Naive thymus-derived CD4-positive, alpha-beta T cell (primary cell): ENCODE measurements at regions not wholly inside any gene's neighbourhood (a gene's known extent, or its start where the extent isn't known, plus 50 kb on each side); places are given as distances from the start of the nearest gene placed in this dataset.

Experiments used
- ATAC-seq: fragments of 150-1000 bp; cut with Tn5 transposase; 2 replicates; pipeline ENCODE4 v1.10.0; 2021; ENCODE audit warnings: mild to moderate bottlenecking, moderate library complexity
- CTCF ChIA-PET: fragments of 350-600 bp; sonication (Branson Sonifier 250); formaldehyde crosslinking; loops from one replicate; lab custom pipeline; 2021; ENCODE audit warnings: antibody characterized with exemption; lab: Charles Lee
- POLR2A ChIA-PET: fragments of 350-600 bp; sonication (Branson Sonifier 250); formaldehyde crosslinking; loops from one replicate; lab custom pipeline; 2021; ENCODE audit warnings: antibody characterized with exemption, inconsistent platforms; lab: Charles Lee
- DNase-seq, 9 donors: peaks; one replicate each; pipeline versions ENCODE4 v3.0.0 to v3.0.0-alpha.2; 2020 to 2022; ENCODE audit warnings: mixed read lengths in 1 of 9
- H3K27ac ChIP-seq: one replicate; pipeline ENCODE4 v1.7.0; 2013; ENCODE audit warnings: mild to moderate bottlenecking, low read depth, low read length, moderate library complexity
- H3K27me3 ChIP-seq, 2 donors: one replicate each; pipeline ENCODE4 v1.7.0; 2013; ENCODE audit warnings: low read length in 2 of 2, mild to moderate bottlenecking in 2 of 2, moderate library complexity in 2 of 2; ENCODE audit not compliant: control insufficient read depth in 2 of 2, insufficient read depth in 2 of 2
- H3K36me3 ChIP-seq, 3 experiments: 1 replicate in 2 of 3; 2 replicates in 1 of 3; pipeline ENCODE4 v1.7.0; 2013; ENCODE audit warnings: low read length in 3 of 3, mild to moderate bottlenecking in 3 of 3, moderate library complexity in 1 of 3; ENCODE audit not compliant: insufficient read depth in 3 of 3, control insufficient read depth in 2 of 3
- H3K4me1 ChIP-seq, 2 donors: one replicate each; pipeline ENCODE4 v1.7.0; 2013; ENCODE audit warnings: low read length in 2 of 2, mild to moderate bottlenecking in 2 of 2, moderate library complexity in 1 of 2; ENCODE audit not compliant: control insufficient read depth in 2 of 2, insufficient read depth in 2 of 2
- H3K4me3 ChIP-seq: 2 replicates; pipeline ENCODE4 v1.7.0; 2013; ENCODE audit warnings: mild to moderate bottlenecking, low read length
- H3K9me3 ChIP-seq, 3 experiments: 1 replicate in 2 of 3; 2 replicates in 1 of 3; pipeline ENCODE4 v1.7.0; 2013; ENCODE audit warnings: low read length in 3 of 3; ENCODE audit not compliant: control insufficient read depth in 2 of 3
- H3K27ac Mint-ChIP-seq, 9 donors: one replicate each; pipeline ENCODE4 v1.8.0; 2020 to 2022; ENCODE audit warnings: mixed read lengths in 9 of 9, mild to moderate bottlenecking in 8 of 9, moderate library complexity in 5 of 9, inconsistent platforms in 2 of 9
- H3K27me3 Mint-ChIP-seq, 5 donors: one replicate each; pipeline ENCODE4 v1.8.0; 2021 to 2022; ENCODE audit warnings: mixed read lengths in 5 of 5, mild to moderate bottlenecking in 1 of 5
- H3K36me3 Mint-ChIP-seq, 5 donors: one replicate each; pipeline ENCODE4 v1.8.0; 2020 to 2022; ENCODE audit warnings: mixed read lengths in 5 of 5, mild to moderate bottlenecking in 3 of 5, inconsistent platforms in 1 of 5
- H3K4me1 Mint-ChIP-seq, 7 donors: one replicate each; pipeline ENCODE4 v1.8.0; 2020 to 2022; ENCODE audit warnings: mixed read lengths in 7 of 7, mild to moderate bottlenecking in 3 of 7, inconsistent platforms in 1 of 7
- H3K4me3 Mint-ChIP-seq, 10 donors: one replicate each; pipeline ENCODE4 v1.8.0; 2020 to 2022; ENCODE audit warnings: mild to moderate bottlenecking in 10 of 10, mixed read lengths in 10 of 10, moderate library complexity in 6 of 10, inconsistent platforms in 2 of 10
- H3K9me3 Mint-ChIP-seq, 11 donors: one replicate each; pipeline ENCODE4 v1.8.0; 2020 to 2022; ENCODE audit warnings: mixed read lengths in 11 of 11, mild to moderate bottlenecking in 4 of 11, inconsistent platforms in 1 of 11, moderate library complexity in 1 of 11
- intact Hi-C, 2 donors: fragments of 100-400 bp; cut with micrococcal nuclease; formaldehyde crosslinking; loops; one replicate each; pipeline ENCODE4 v1.15.1; 2023

DNA sequence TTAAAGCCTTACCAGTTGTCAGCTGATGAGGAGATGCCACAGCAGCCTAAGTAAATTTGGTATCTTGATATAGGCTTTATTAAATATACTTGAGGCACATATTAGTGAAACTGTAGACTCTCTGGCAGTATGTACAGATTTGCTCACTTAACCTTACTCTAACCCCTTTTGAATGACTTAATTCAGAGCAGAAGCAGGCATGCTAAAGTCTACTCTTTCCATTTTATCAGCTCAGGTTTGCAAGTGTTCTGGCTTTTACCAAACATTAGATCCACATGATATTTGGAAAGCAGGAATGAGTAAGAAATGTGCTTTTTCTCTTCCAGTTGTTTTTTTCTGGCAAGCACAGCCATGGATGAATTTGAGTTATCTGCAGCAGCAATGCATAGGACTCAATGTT lies 541.0 kb upstream of the PCDH9 start:
- H3K36me3 Mint-ChIP-seq: no peaks in the 10 kb centered on the region
- H3K4me3 Mint-ChIP-seq: no peak overlapping the region

DNA sequence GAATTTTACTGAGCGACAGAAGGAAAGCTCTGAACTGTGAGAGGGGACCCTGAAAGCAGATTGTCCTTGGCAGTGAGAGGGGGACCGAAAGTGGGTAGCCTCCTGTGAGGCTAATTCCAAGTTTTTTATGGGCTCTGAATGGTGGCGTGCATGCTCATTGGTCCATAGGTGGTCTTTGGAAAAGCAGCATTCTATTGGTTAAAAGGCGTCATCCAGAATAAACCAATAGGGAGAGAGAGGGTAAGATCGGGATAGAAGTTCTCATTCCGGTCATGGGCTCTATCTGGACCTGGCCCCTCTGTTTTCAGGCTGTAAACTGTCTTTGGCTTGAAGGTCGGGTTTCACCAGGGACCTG lies 539.8 kb upstream of the PCDH9 start:
- Mint-ChIP-seq H3K27ac (no peak overlapping the region), H3K27me3 (no peaks in the 10 kb centered on the region), H3K9me3 (peaks cover 0 to 15% (median 5%) of the 10 kb centered on the region in 11 donors), H3K4me3 (no peak overlapping the region), H3K36me3 (no peaks in the 10 kb centered on the region), H3K4me1 (no peaks in the 10 kb centered on the region)
- CTCF ChIA-PET: no interaction called here
- DNase-seq (no peak), ATAC-seq (no peak)
- H3K4me3 ChIP-seq: no peak overlapping the region
- intact Hi-C loops: no loop called here
- no peaks in the 10 kb centered on the region for H3K36me3 ChIP-seq
- POLR2A ChIA-PET: no interaction called here
- H3K27ac ChIP-seq: no peak overlapping the region
- no peaks in the 10 kb centered on the region for H3K27me3 ChIP-seq
- H3K9me3 ChIP-seq: no peaks in the 10 kb centered on the region
- no peaks in the 10 kb centered on the region for H3K4me1 ChIP-seq

More for the DNA sequence above, 541.0 kb upstream of the PCDH9 start:
- Mint-ChIP-seq H3K27me3 (no peaks in the 10 kb centered on the region), H3K27ac (no peak overlapping the region), H3K9me3 (peaks cover 0 to 13% (median 6%) of the 10 kb centered on the region in 11 donors), H3K4me1 (no peaks in the 10 kb centered on the region)
- no peak for ATAC-seq
- Histone ChIP-seq H3K27ac (no peak overlapping the region), H3K4me3 (no peak overlapping the region), H3K27me3 (no peaks in the 10 kb centered on the region), H3K36me3 (no peaks in the 10 kb centered on the region), H3K4me1 (no peaks in the 10 kb centered on the region), H3K9me3 (no peaks in the 10 kb centered on the region)
- intact Hi-C loops: no loop called here
- ChIA-PET POLR2A (no interaction called here), CTCF (no interaction called here)
- no peak for DNase-seq

DNA sequence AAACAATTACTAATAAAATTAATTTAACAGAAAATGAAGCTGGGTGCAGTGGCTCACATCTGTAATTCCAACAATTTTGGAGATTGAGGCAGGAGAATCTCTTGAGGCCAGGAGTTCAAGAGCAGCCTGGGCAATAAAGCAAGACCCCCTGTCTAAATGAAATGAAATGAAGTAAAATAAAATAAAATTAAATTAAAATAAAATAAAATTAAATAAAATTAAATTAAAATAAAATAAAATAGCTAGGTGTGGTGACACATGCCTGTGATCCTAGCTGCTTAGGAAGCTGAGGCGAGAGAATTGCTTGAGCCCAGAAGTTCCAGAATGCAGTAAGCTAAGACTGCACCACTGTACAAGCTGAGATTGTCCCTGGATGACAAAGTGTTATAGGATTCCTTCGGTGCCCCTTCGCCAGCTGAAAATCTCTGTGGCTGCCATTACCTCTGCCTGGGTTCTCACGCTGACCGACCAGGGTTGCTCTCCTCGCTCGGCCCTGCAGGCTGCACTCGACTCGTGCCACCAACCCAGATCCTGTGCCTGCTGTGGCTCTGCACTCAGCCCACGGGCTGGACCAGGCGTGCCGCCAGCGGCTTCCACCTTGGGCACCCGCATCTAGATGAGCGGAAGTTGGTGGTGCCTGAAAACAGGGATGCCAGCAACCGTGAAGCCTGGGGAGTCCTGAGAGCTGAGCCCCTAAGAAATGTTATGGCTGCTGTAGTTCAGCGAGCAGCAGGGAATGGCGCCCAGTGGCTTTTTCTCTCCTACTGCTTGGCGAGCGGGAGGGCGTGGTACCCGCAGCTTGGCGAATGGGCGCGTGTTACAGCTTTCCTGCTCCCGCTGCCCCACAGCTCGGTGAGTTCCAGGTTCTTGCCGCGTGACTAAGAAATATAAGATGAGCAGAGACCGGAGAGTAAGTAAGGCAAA lies 539.2 kb upstream of the PCDH9 start:
- no peaks in the 10 kb centered on the region for H3K36me3 Mint-ChIP-seq
- CTCF ChIA-PET: no interaction called here
- Histone ChIP-seq H3K4me1 (no peaks in the 10 kb centered on the region), H3K4me3 (no peak overlapping the region), H3K9me3 (no peaks in the 10 kb centered on the region), H3K27me3 (no peaks in the 10 kb centered on the region), H3K27ac (no peak overlapping the region), H3K36me3 (no peaks in the 10 kb centered on the region)
- H3K27ac Mint-ChIP-seq: no peak overlapping the region
- no peaks in the 10 kb centered on the region for H3K4me1 Mint-ChIP-seq
- no peaks in the 10 kb centered on the region for H3K27me3 Mint-ChIP-seq
- POLR2A ChIA-PET: no interaction called here
- ATAC-seq: no peak
- intact Hi-C loops: no loop called here
- H3K4me3 Mint-ChIP-seq: no peak overlapping the region
- DNase-seq: no peak
- peaks cover 0 to 16% (median 5%) of the 10 kb centered on the region in 11 donors for H3K9me3 Mint-ChIP-seq

DNA sequence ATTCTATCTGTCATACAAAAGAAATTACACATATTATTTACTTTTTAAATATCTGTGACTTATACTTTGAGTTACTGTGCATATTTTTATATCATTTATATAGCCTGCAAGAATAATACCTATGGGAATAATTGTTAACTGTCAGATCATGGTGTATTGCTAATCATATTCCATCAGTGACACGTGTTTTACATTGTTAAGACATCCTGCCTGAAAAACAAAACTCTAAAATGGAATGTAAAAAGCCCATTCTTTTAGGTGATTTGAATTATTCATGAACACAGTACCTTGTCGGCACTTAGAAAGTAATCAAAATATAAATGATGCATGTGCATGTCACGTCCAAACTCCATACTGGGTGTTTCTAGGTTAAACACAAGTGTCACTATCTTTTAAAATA lies 533.8 kb upstream of the PCDH9 start:
- H3K9me3 ChIP-seq: no peaks in the 10 kb centered on the region
- H3K27ac ChIP-seq: no peak overlapping the region
- ATAC-seq (no peak), DNase-seq (no peak)
- peaks cover 1 to 18% (median 6%) of the 10 kb centered on the region in 11 donors for H3K9me3 Mint-ChIP-seq
- H3K4me1 Mint-ChIP-seq: no peaks in the 10 kb centered on the region
- H3K27ac Mint-ChIP-seq: no peak overlapping the region
- H3K27me3 ChIP-seq: no peaks in the 10 kb centered on the region
- ChIA-PET CTCF (no interaction called here), POLR2A (no interaction called here)
- H3K4me3 Mint-ChIP-seq: no peak overlapping the region
- no peak overlapping the region for H3K4me3 ChIP-seq
- no peaks in the 10 kb centered on the region for H3K36me3 ChIP-seq
- intact Hi-C loops: no loop called here
- no peaks in the 10 kb centered on the region for H3K4me1 ChIP-seq
- no peaks in the 10 kb centered on the region for H3K27me3 Mint-ChIP-seq
- H3K36me3 Mint-ChIP-seq: no peaks in the 10 kb centered on the region

DNA sequence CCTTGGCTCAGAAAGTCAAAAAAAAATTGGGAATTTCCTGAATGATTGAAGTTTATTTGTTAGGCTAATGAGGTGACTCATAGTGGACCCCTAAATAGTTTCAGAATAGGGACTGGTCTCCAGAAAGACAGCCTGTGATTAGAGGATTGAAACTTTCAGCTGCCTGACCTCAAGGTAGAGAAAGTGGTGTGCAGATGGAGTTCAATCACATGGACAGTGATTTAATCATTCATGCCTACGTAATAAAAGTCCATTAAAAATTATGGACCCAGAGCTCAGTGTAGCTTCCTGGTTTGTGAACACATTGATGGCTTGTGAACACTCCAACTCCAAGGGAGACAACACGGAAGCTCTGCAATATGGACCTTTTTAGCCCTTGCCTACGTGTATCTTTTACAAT lies 533.2 kb upstream of the PCDH9 start:
- H3K36me3 ChIP-seq: no peaks in the 10 kb centered on the region
- H3K27me3 ChIP-seq: no peaks in the 10 kb centered on the region
- H3K27ac Mint-ChIP-seq: no peak overlapping the region
- H3K27me3 Mint-ChIP-seq: no peaks in the 10 kb centered on the region
- no peaks in the 10 kb centered on the region for H3K36me3 Mint-ChIP-seq
- ChIA-PET CTCF (no interaction called here), POLR2A (no interaction called here)
- no peaks in the 10 kb centered on the region for H3K9me3 ChIP-seq
- no peak overlapping the region for H3K4me3 ChIP-seq
- no peak overlapping the region for H3K27ac ChIP-seq
- no peaks in the 10 kb centered on the region for H3K4me1 Mint-ChIP-seq
- intact Hi-C loops: no loop called here
- no peak overlapping the region for H3K4me3 Mint-ChIP-seq
- H3K9me3 Mint-ChIP-seq: peaks cover 1 to 20% (median 6%) of the 10 kb centered on the region in 11 donors
- ATAC-seq (no peak), DNase-seq (no peak)
- H3K4me1 ChIP-seq: no peaks in the 10 kb centered on the region

DNA sequence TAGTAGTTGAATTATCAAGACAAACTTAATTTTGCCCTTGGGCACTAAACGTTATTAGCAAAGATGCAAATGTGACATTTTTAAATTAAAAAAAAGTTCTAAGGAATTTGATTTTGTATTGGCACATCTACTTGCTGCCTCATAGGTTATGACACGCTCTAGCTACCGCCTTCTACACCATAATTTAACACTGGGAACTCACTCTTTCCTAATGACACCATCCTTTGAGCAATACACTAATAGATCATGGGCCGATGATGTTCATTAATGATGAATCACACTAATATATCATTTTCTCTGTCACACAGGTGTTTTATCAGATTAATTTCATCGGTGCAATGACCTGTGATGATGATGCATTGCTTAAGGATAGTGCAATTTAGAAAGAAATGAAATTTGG lies 528.8 kb upstream of the PCDH9 start:
- Mint-ChIP-seq H3K9me3 (peaks cover 0 to 35% (median 11%) of the 10 kb centered on the region in 11 donors), H3K36me3 (no peaks in the 10 kb centered on the region), H3K27me3 (no peaks in the 10 kb centered on the region), H3K27ac (no peak overlapping the region), H3K4me3 (no peak overlapping the region), H3K4me1 (no peaks in the 10 kb centered on the region)
- intact Hi-C loops: no loop called here
- ChIA-PET POLR2A (no interaction called here), CTCF (no interaction called here)
- no peaks in the 10 kb centered on the region for H3K4me1 ChIP-seq
- no peak overlapping the region for H3K4me3 ChIP-seq
- no peak for ATAC-seq
- no peaks in the 10 kb centered on the region for H3K27me3 ChIP-seq
- no peak overlapping the region for H3K27ac ChIP-seq
- no peak for DNase-seq
- H3K36me3 ChIP-seq: no peaks in the 10 kb centered on the region
- H3K9me3 ChIP-seq: no peaks in the 10 kb centered on the region

DNA sequence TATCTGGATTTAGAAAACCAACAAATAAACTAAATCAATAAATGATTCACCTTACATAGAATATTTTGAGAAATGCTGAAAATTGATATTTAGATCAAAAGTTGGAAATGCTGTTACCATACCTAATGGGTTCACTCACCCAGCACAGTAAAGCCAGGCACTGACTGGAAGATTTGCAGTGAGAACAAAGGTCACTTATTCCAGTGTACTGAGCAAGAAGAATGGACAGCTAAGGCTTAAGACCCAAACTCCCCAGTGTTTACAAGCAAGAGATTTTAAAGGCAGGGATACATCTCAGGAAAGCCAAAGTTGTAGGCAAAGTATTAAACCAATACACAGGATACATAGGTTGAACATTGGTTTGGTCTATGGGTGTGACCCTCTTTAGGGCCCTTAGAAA lies 523.9 kb upstream of the PCDH9 start:
- ATAC-seq: no peak
- Histone ChIP-seq H3K27ac (no peak overlapping the region), H3K4me3 (no peak overlapping the region), H3K9me3 (no peaks in the 10 kb centered on the region), H3K27me3 (no peaks in the 10 kb centered on the region), H3K4me1 (no peaks in the 10 kb centered on the region), H3K36me3 (no peaks in the 10 kb centered on the region)
- no peak for DNase-seq
- Mint-ChIP-seq H3K4me1 (no peaks in the 10 kb centered on the region), H3K36me3 (peaks cover 0 to 4% (median 0%) of the 10 kb centered on the region in 5 donors), H3K9me3 (peaks cover 4 to 38% (median 14%) of the 10 kb centered on the region in 11 donors), H3K4me3 (no peak overlapping the region), H3K27ac (no peak overlapping the region), H3K27me3 (no peaks in the 10 kb centered on the region)
- POLR2A ChIA-PET: no interaction called here
- CTCF ChIA-PET: no interaction called here
- intact Hi-C loops: no loop called here
